ENCODE measurements at regions not wholly inside any gene's neighbourhood (a gene's known extent, or its start where the extent isn't known, plus 50 kb on each side); places are given as distances from the start of the nearest gene placed in this dataset.

- no peak for DNase-seq
Observed at GRCh38 chr14:101004954-101005353, 101.4 kb upstream of the RTL1 start.

- no peak for DNase-seq
Observed at GRCh38 chr14:101005447-101005846, 101.9 kb upstream of the RTL1 start.

DNA sequence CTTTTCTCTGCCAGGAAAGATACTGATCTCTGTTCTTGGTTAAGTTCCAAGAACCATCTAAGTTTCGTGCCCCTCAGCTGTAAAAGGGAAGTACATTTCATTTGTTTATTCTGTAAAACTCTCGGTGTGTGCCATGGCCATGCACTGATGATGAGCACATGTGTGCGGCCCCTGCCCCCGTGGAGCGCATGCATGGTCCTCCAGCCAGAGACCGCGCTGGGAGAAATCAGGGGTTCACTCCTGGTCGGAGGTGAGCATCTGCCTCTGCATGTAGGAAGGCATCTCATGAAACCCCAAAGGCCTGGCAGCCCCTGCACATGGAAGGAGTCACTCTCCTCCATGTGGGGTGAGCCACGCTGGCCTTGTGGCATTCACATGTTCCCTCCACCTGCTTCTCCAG, 102.5 kb upstream of the RTL1 start:
- DNase-seq, result no peak

DNA sequence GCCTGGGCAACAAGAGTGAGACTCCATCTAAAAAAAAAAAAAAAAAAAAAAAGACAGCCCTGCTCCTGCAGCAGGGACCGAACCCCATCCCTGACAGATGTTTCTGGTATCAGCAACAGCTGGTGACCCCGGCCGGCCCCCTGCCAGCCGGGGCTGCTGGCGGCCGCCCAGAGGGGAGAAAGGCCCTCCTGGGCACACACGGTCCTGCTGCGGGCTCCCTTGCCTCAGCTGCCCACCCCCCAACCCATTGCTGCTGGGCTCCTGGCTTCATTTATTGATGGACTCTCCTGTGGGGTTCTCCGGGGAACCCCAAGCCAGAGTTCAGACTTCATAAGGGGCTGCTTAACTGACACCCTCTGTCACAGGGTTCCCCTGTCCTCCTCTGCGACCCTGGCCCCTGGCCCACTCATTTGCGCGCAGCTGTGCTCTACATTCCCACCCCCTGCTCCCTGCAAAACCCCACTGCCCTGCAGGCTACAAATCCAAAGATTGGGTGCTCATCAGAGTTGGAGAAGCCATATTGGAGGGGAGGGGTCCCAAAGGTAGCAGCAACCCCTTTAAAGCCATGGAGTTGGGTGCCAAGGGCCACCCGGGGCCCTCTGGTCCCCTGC, 103.6 kb upstream of the RTL1 start:
- no peak for DNase-seq

- no peak for DNase-seq
Observed at GRCh38 chr14:101007765-101008164, 104.2 kb upstream of the RTL1 start.

- no peak for DNase-seq
Observed at GRCh38 chr14:101008196-101008595, 104.7 kb upstream of the RTL1 start.

DNA sequence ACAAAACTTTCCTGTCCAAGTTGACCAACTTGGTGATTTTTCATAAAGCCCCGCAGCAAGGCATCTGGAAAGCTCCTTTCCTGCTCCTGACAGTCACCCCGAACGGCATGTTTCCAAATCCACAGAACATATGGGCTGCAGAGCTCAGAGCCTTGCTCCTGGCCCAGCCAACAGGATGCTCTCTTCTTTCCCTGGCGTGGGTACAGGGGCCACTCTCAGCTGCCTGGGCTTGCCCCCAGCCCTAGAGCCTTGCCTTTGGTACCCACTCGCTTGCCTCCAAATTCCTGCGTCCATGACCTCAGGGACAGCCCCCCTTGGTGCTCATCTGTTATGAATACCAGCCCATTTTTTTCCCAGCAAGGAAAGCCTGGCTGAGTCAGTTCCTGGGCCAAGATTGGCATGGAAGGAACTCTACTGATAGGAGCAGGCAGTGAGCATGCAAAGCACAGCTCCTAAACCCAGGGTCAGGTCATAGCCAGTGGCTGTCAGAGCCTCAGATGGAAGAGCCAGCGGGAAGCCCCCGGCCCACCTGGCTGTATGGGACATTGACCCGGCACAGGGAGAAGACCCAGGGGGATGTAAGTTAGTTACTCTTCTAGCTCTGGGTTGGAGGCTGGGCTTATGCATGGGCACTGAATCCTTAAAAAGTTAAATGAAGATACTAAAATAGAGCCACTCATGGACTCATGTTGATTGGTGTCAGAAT, 105.3 kb upstream of the RTL1 start:
- DNase-seq, result no peak

DNA sequence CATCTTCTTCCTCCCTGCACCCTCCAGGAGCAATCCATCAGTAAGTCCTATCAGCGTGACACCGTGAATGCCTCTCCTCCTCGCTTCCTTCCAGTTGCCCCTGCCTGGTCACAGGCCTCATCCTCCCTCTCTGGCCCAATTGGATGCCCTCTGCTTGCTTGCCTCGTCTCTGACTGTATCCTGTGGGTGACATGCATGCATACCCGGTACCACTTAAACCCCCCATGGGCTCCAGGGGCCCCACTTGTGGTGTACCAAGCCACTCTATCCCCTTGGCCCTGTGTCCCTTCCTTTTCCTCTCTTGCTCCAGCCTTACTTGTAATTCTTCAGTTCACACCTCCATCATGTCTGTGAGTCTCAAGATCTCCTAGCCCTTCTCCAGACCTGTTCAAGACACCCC, 106.0 kb upstream of the RTL1 start:
- DNase-seq, result no peak

DNA sequence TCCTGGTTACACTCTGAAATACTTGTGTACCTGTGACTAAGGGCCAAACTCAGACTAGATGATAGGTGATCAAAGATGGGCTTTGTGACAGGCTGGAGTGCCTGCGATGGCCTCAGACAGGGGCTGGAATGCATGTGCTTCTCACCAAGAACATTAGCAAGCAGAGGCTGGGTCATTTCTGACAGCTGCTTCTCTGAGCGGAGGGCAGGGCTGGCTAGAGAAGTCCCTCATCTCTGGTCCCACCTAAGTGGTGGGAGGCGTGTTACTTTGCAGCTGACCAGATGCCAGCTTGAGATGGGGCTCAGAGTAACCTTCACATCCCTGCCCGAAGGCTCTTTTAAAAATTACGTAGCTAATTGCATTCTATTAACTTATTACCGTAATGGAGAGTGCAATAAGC, 106.8 kb upstream of the RTL1 start:
- DNase-seq, result no peak

DNA sequence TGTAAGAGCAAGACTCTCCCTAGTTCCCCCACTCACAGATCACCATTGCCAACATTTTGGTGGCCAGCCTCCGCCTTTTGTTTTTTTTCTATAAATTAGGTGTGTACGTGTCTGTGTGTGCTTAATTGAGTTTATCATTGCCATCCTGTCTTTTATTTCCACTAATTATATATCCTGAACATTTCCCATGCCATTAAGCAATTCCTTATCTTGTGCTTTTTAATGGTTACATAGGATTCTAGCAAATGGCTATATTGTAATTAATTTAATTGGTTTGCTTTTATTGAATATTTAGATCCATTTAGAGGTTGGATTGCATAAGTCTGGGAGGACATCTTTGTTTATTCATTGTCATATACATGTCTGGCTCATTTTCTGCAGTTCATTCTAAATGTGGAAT, 107.3 kb upstream of the RTL1 start:
- no peak for DNase-seq

DNA sequence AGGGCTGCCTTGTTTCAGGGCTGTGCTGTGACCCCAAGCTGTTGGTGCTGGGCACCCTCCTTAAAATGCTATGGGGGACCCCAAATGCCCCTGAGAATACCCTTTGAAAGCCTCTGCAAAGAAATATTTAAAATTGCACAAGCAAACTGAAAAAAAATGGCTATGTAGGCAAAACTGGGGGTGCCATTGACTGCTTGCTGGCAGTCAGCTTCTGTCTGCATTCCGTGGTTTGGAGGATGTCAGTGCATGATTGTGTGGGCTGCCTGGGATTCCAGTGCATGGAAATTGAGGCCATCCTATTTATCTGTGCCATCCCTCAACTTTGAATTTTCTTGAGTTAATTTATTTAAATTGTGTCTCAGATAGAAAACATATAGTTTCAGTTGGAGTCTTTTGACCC, 113.7 kb upstream of the RTL1 start:
- no peak for DNase-seq

DNA sequence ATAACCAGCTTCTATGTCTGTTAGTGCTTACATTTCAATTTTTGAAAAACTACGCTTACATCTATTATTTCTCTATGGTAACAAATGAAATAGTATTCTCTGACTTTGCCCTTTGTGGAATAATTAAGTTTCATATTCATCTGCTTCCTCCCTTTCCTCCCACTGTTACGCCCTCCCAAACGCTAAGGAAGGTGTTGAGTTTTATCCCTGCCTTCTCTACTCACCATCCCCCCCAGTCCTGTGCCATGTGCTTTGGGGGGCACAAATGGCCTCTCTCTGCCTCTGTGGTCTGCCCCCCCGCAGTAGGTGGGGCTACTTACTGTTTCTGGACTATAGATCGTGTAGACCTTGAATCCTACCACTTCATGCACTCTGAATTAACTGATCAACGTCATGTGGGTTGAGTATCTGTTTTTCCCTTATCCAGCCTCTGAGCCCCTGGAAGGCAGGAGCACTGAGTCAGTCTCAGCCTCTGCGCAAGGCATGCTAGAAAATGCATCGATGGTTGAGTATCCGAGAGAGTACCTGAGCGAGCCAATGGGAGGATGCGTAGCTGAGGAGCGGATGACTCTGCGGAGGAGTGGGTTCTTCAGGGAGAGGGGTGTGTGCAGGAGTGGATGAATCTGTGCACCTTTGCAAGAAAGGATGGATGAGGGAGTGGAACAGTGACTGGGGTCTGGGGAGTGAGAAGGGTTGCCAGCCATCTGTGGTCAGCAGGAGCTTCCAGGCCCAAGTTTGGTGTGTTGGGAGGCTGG, 114.5 kb upstream of the RTL1 start:
- no peak for DNase-seq

DNA sequence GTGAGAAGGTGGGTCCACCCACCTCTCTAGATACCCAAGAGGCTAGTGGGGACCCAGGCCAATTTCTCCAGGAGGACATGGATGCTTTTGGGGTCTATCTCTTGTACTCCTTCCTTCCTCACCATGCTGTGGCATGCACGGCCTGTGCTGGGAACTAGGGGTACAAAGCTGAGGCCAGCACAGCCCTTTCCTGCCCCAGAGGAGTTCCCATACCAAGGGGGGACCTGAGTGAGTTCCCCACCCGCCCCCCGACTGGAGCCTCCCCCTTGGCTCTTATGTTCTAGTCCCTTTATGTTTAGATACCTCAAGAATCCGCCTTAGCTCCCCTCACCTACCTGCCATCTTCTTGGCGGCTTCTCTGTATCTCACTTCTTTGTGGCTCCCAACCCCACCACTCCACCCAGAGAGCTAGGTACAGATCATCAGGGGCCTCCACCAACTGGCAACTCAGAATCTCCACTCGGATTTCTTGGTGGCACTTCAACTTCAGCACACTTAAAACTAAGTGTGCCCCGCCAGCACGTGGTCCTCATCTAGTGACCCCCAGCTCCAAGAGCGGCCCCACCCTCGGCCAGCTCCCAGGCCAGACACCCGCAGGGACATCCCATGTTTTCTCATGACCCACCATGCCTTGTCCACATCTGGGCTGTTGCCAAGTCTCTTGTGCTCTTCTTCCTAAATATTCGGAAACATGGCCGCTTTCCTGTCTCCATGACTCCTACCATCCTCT, 115.2 kb upstream of the RTL1 start:
- no peak for DNase-seq

DNA sequence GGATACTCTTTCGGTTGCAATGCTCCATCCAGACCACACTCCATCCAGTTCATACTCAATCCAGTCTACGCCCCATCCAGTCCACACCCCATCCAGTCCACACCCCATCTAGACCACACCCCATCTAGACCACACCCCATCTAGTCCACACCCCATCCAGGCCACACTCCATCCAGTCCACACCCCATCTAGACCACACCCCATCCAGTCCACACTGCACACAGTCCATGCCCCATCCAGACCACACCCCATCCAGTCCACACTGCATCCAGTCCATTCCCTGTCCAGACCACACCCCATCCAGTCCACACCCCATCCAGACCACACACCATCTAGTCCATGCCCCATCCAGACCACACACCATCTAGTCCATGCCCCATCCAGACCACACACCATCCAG, 116.0 kb upstream of the RTL1 start:
- no peak for DNase-seq

DNA sequence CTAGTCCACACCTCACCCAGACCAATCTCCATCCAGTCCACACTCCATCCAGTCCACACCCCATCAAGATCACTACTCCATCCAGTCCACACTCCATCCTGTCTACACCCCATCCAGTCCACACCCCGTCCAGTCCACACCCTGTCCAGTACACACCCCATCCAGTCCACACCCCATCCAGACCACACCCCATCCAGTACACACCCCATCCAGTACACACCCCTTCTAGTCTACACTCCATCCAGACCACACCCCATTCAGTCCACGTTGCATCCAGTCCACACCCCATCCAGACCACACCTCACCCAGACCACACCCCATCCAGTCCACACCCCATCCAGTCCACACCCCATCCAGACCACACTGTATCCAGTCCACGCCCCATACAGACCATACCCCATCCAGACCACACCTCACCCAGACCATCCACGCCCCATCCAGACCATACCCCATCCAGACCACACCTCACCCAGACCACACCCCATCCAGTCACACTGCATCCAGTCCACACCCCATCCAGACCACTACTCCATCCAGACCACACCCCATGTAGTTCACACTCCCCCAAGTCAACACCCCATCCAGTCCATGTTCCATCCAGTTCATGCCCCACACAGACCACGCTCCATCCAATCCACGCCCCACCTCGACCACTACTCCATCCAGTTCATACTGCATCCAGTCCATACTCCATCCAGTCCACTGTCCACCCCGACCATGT, 116.6 kb upstream of the RTL1 start:
- no peak for DNase-seq

- no peak for DNase-seq
Observed at GRCh38 chr14:101020834-101021370, 117.4 kb upstream of the RTL1 start.

GRCh38 chr14:101022121-101022520, 118.6 kb upstream of the RTL1 start:
- no peak for DNase-seq

GRCh38 chr14:101022916-101023435, 119.5 kb upstream of the RTL1 start:
- DNase-seq, result no peak

GRCh38 chr14:101024686-101025085, 121.2 kb upstream of the RTL1 start:
- no peak for DNase-seq

DNA sequence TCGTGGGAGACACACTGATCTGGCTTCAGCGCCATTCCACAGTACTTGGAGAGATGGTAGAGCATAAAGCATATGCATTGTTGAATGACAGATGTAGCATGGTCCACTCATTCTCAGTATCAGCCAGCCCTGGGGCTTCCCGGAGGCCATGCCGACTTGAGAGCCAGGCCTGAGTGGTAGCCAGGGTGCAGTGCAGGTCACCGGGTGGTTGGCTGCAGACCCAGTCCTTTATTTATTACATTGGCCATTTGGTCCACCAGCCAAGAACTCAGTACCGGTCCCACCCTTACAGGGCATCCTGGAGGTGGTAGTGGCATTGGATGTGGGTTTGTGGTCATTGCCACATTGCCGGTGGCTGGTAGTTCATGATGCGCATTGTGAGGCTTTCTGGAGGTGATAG, 121.6 kb upstream of the RTL1 start:
- DNase-seq, result no peak

- DNase-seq, result no peak
Observed at GRCh38 chr14:101025696-101026095, 122.2 kb upstream of the RTL1 start.

GRCh38 chr14:101026341-101026740, 122.8 kb upstream of the RTL1 start:
- DNase-seq, result no peak
